ENCODE measurements at regions not wholly inside any gene's neighbourhood (a gene's known extent, or its start where the extent isn't known, plus 50 kb on each side); places are given as distances from the start of the nearest gene placed in this dataset.
"Not testable (repeated sequence)": the region's sequence is repeated elsewhere in the genome, so short reads cannot be mapped to it uniquely, and the experiment has no call there.

DNA sequence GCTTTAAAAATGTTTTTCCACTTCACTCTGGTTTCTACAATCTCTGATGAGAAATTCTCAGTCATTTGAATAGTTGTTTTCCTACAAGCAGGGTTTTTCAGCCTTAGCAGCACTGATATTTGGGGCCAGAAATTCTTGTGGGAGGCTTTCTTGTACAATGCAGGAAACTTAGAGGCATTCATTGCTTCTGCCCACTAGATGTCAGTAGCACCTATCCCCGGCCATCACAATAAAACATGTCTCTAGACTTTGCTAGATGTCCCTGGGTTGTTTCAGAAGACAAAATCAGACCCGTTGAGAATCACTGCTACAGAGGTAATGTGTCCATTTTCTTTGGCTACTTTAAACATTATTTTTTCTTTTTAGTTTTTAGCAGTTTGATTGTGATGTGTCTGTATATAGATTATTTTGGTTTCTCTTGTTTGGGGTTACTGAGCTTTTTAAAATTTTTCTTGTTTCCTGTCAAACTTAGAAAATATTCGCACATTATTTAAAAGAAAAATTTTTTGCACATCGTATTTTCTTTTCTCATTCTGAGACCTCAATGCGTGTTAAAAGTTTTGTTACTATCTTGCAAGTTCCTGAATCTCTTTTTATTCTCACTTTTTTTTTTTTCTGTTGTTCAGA, 60.8 kb upstream of the CCDC179 start:
- no peaks in the 10 kb centered on the region for H3K36me3 ChIP-seq (ENCODE audit: control insufficient read depth, insufficient read depth, low read length)
- no peak overlapping the region for H3K4me3 ChIP-seq (ENCODE audit: low read depth, low read length)
- H3K27me3 ChIP-seq (ENCODE audit: control insufficient read depth, insufficient read depth, low read length) = no peaks in the 10 kb centered on the region
- no peaks in the 10 kb centered on the region; the same call in 1 of the 2 replicates for H3K4me1 ChIP-seq (ENCODE audit: control insufficient read depth, insufficient read depth, low read length)
- H3K9ac ChIP-seq (ENCODE audit: low read depth, low read length) = no peak overlapping the region
- H3K27ac ChIP-seq (ENCODE audit: low read depth, low read length) = no peak overlapping the region
- H3K9me3 ChIP-seq (ENCODE audit: control insufficient read depth, insufficient read depth, low read length) = no peaks in the 10 kb centered on the region

DNA sequence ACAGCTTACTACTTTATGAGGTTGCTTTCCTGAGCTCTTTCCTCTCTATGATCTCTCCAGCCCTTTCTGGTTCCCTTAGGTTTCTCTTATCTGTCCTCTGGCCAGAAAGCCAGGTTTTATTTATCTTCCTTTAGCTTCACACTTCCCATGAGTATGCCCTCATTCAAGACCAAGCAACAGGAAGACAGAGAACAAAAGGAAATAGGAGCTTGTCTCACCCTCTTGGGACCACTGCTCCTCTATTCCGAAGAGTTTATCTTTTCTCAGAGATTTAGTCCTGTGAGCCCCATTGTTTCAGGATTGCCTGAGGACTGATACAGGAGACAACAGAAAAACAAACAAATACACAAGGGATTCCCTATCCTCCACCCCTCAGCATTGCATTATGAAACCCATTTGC, 62.4 kb upstream of the CCDC179 start:
- Histone ChIP-seq H3K27ac (ENCODE audit: low read depth, low read length) (peak overlapping the region; percentile 72), H3K4me1 (ENCODE audit: control insufficient read depth, insufficient read depth, low read length) (peaks cover 3% of the 10 kb centered on the region; the same call in 1 of the 2 replicates), H3K4me3 (ENCODE audit: low read depth, low read length) (no peak overlapping the region), H3K9ac (ENCODE audit: low read depth, low read length) (no peak overlapping the region), H3K9me3 (ENCODE audit: control insufficient read depth, insufficient read depth, low read length) (no peaks in the 10 kb centered on the region), H3K36me3 (ENCODE audit: control insufficient read depth, insufficient read depth, low read length) (no peaks in the 10 kb centered on the region), H3K27me3 (ENCODE audit: control insufficient read depth, insufficient read depth, low read length) (no peaks in the 10 kb centered on the region)

- Histone ChIP-seq H3K9me3 (ENCODE audit: control insufficient read depth, insufficient read depth, low read length) (no peaks in the 10 kb centered on the region), H3K27ac (ENCODE audit: low read depth, low read length) (peak overlapping the region; percentile 72), H3K4me3 (ENCODE audit: low read depth, low read length) (no peak overlapping the region), H3K36me3 (ENCODE audit: control insufficient read depth, insufficient read depth, low read length) (no peaks in the 10 kb centered on the region), H3K4me1 (ENCODE audit: control insufficient read depth, insufficient read depth, low read length) (peaks cover 6% of the 10 kb centered on the region; the same call in 1 of the 2 replicates), H3K27me3 (ENCODE audit: control insufficient read depth, insufficient read depth, low read length) (no peaks in the 10 kb centered on the region), H3K9ac (ENCODE audit: low read depth, low read length) (no peak overlapping the region)
Measured at GRCh38 chr11:22923561-22923960, 63.3 kb upstream of the CCDC179 start.

GRCh38 chr11:22926341-22926740, 66.1 kb upstream of the CCDC179 start:
- H3K4me3 ChIP-seq (ENCODE audit: low read depth, low read length) = no peak overlapping the region
- peaks cover 6% of the 10 kb centered on the region; the same call in 1 of the 2 replicates for H3K4me1 ChIP-seq (ENCODE audit: control insufficient read depth, insufficient read depth, low read length)
- H3K36me3 ChIP-seq (ENCODE audit: control insufficient read depth, insufficient read depth, low read length) = no peaks in the 10 kb centered on the region
- H3K9ac ChIP-seq (ENCODE audit: low read depth, low read length) = no peak overlapping the region
- no peak overlapping the region for H3K27ac ChIP-seq (ENCODE audit: low read depth, low read length)
- no peaks in the 10 kb centered on the region for H3K27me3 ChIP-seq (ENCODE audit: control insufficient read depth, insufficient read depth, low read length)
- H3K9me3 ChIP-seq (ENCODE audit: control insufficient read depth, insufficient read depth, low read length) = no peaks in the 10 kb centered on the region

GRCh38 chr11:22927793-22928192, 67.5 kb upstream of the CCDC179 start:
- peak overlapping the region; percentile 32 for H3K27ac ChIP-seq (ENCODE audit: low read depth, low read length)
- no peaks in the 10 kb centered on the region for H3K36me3 ChIP-seq (ENCODE audit: control insufficient read depth, insufficient read depth, low read length)
- no peak overlapping the region for H3K4me3 ChIP-seq (ENCODE audit: low read depth, low read length)

DNA sequence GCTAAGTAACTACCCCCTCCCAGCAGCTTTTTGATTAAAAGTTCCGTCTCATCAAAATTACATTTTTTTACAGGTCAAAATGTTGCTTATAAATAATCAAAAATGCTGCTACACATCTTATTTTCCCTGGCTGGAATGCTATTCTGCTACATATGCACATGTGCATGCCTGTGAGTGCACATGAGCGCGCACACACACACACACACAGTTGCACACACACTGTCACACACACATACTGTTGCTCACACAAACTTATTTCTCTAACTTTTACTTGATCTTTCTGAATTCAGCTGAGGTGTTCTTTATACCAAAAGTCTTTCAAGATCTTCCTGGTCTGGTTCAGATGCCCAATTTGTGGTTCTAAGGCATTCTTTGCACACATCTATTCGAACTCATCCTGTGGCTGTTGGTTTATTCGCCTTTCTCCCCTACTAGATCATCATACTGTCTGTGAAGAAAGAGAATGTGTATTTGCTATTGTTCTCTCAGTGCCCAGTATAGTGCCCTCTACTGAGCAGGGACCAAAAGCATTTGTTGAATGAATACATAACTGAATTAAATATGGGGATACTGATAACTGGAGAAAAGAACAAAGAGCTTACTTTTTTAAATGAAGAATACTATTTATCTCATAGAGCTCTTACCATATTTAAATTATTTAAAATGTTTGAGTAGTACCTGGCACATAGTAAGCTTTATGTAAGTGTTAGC, 68.1 kb upstream of the CCDC179 start:
- no peak overlapping the region for H3K9ac ChIP-seq (ENCODE audit: low read depth, low read length)
- peak overlapping the region; percentile 32 for H3K27ac ChIP-seq (ENCODE audit: low read depth, low read length)
- H3K36me3 ChIP-seq (ENCODE audit: control insufficient read depth, insufficient read depth, low read length) = no peaks in the 10 kb centered on the region
- peaks cover 6% of the 10 kb centered on the region; the same call in 1 of the 2 replicates for H3K4me1 ChIP-seq (ENCODE audit: control insufficient read depth, insufficient read depth, low read length)
- no peak overlapping the region for H3K4me3 ChIP-seq (ENCODE audit: low read depth, low read length)
- H3K27me3 ChIP-seq (ENCODE audit: control insufficient read depth, insufficient read depth, low read length) = no peaks in the 10 kb centered on the region
- no peaks in the 10 kb centered on the region for H3K9me3 ChIP-seq (ENCODE audit: control insufficient read depth, insufficient read depth, low read length)

More at GRCh38 chr11:22927793-22928192, 67.5 kb upstream of the CCDC179 start:
- no peaks in the 10 kb centered on the region for H3K9me3 ChIP-seq (ENCODE audit: control insufficient read depth, insufficient read depth, low read length)
- H3K27me3 ChIP-seq (ENCODE audit: control insufficient read depth, insufficient read depth, low read length) = no peaks in the 10 kb centered on the region
- peaks cover 6% of the 10 kb centered on the region; the same call in 1 of the 2 replicates for H3K4me1 ChIP-seq (ENCODE audit: control insufficient read depth, insufficient read depth, low read length)
- no peak overlapping the region for H3K9ac ChIP-seq (ENCODE audit: low read depth, low read length)

DNA sequence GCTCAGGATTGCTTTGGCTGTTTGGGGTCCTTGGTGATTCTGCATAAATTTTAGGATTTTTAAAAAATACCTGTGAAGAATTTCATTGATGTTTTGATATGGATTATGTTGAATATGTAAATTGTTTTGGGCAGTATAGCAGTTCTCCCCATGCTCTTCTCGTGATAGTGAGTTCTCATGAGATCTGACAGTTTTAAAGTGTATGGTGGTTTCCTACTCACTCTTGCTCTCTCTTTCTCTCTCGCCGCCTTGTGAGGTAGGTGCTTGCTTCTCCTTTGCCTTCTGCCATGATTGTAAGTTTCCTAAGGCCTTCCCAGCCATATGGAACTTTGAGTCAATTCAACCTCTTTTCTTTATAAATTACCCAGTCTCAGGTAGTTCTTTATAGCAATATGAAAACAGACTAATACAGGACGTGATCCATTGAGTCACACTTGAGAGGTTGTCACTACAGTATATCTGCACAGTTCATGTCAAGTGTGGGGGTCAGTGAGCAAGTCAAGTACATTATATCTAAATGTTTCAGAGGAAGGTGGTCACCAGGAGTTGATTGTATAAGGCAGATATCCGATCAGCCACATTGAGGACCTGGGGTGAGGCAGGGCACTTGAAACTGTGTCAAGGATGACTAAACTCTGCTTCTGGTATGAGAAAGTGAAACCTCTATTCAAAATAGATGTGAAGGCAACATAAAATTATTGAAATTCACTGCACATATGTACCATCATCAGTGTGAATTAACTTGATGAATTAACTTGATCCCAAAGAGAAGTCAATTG, 70.7 kb upstream of the CCDC179 start:
- Histone ChIP-seq H3K4me1 (ENCODE audit: control insufficient read depth, insufficient read depth, low read length) (peaks cover 6% of the 10 kb centered on the region; the same call in 1 of the 2 replicates), H3K36me3 (ENCODE audit: control insufficient read depth, insufficient read depth, low read length) (no peaks in the 10 kb centered on the region), H3K9me3 (ENCODE audit: control insufficient read depth, insufficient read depth, low read length) (no peaks in the 10 kb centered on the region), H3K27me3 (ENCODE audit: control insufficient read depth, insufficient read depth, low read length) (no peaks in the 10 kb centered on the region), H3K27ac (ENCODE audit: low read depth, low read length) (no peak overlapping the region), H3K9ac (ENCODE audit: low read depth, low read length) (no peak overlapping the region), H3K4me3 (ENCODE audit: low read depth, low read length) (no peak overlapping the region)

- no peak overlapping the region for H3K9ac ChIP-seq (ENCODE audit: low read depth, low read length)
- no peaks in the 10 kb centered on the region for H3K36me3 ChIP-seq (ENCODE audit: control insufficient read depth, insufficient read depth, low read length)
- no peak overlapping the region for H3K4me3 ChIP-seq (ENCODE audit: low read depth, low read length)
- no peaks in the 10 kb centered on the region for H3K27me3 ChIP-seq (ENCODE audit: control insufficient read depth, insufficient read depth, low read length)
- peaks cover 3% of the 10 kb centered on the region; the same call in 1 of the 2 replicates for H3K9me3 ChIP-seq (ENCODE audit: control insufficient read depth, insufficient read depth, low read length)
- H3K4me1 ChIP-seq (ENCODE audit: control insufficient read depth, insufficient read depth, low read length) = no peaks in the 10 kb centered on the region
- no peak overlapping the region for H3K27ac ChIP-seq (ENCODE audit: low read depth, low read length)
Measured at GRCh38 chr11:22938691-22939090, 78.4 kb upstream of the CCDC179 start.

- not testable (repeated sequence) for H3K27ac ChIP-seq (ENCODE audit: low read depth, low read length); H3K27me3 ChIP-seq (ENCODE audit: control insufficient read depth, insufficient read depth, low read length); H3K36me3 ChIP-seq (ENCODE audit: control insufficient read depth, insufficient read depth, low read length); H3K4me1 ChIP-seq (ENCODE audit: control insufficient read depth, insufficient read depth, low read length); H3K9me3 ChIP-seq (ENCODE audit: control insufficient read depth, insufficient read depth, low read length); H3K4me3 ChIP-seq (ENCODE audit: low read depth, low read length); H3K9ac ChIP-seq (ENCODE audit: low read depth, low read length)
Measured at GRCh38 chr11:22941544-22941943, 81.3 kb upstream of the CCDC179 start.

DNA sequence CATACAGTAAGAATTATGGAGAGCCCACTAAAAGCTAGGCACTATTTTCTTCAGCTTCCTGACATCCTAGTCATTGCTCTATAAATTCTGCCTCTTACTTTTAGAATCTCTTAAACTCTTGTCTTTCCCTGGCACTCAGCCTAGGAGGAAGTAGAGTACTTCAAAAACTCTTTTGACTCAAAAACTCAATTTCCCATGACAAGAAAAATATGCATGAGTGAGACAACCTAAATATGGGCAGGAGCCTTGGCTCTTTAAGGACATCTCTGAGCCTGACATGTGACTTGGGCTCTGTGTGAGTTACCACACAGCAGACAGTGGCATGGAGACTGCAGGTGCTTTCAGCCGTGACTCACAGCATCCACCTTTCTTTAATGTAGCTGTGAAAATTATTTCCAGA, 97.5 kb upstream of the CCDC179 start:
- H3K27me3 ChIP-seq (ENCODE audit: control insufficient read depth, insufficient read depth, low read length) = no peaks in the 10 kb centered on the region
- H3K27ac ChIP-seq (ENCODE audit: low read depth, low read length) = no peak overlapping the region
- no peak overlapping the region for H3K4me3 ChIP-seq (ENCODE audit: low read depth, low read length)
- H3K36me3 ChIP-seq (ENCODE audit: control insufficient read depth, insufficient read depth, low read length) = no peaks in the 10 kb centered on the region
- no peak overlapping the region for H3K9ac ChIP-seq (ENCODE audit: low read depth, low read length)
- H3K4me1 ChIP-seq (ENCODE audit: control insufficient read depth, insufficient read depth, low read length) = no peaks in the 10 kb centered on the region
- H3K9me3 ChIP-seq (ENCODE audit: control insufficient read depth, insufficient read depth, low read length) = no peaks in the 10 kb centered on the region

GRCh38 chr11:22974251-22974650, 114.0 kb upstream of the CCDC179 start:
- no peaks in the 10 kb centered on the region for H3K36me3 ChIP-seq (ENCODE audit: control insufficient read depth, insufficient read depth, low read length)
- H3K4me3 ChIP-seq (ENCODE audit: low read depth, low read length) = no peak overlapping the region
- H3K9ac ChIP-seq (ENCODE audit: low read depth, low read length) = no peak overlapping the region
- H3K27me3 ChIP-seq (ENCODE audit: control insufficient read depth, insufficient read depth, low read length) = no peaks in the 10 kb centered on the region
- H3K27ac ChIP-seq (ENCODE audit: low read depth, low read length) = no peak overlapping the region
- no peaks in the 10 kb centered on the region for H3K4me1 ChIP-seq (ENCODE audit: control insufficient read depth, insufficient read depth, low read length)
- peaks cover 6% of the 10 kb centered on the region; the same call in 1 of the 2 replicates for H3K9me3 ChIP-seq (ENCODE audit: control insufficient read depth, insufficient read depth, low read length)

Measured in HUES48 (cell line).